HepG2 (cell line): ENCODE measurements at regions not wholly inside any gene's neighbourhood (a gene's known extent, or its start where the extent isn't known, plus 50 kb on each side); places are given as distances from the start of the nearest gene placed in this dataset.

Experiments used
- ATAC-seq: fragments of 200-7000 bp; cut with Tn5 transposase; 3 replicates; pipeline ENCODE4 v1.9.1; 2020; ENCODE audit warnings: mild to moderate bottlenecking, moderate library complexity
- BruUV-seq: library from RNA; stranded (reverse); fragments of 400-500 nt; replicated peaks from 2 replicates; lab custom pipeline; 2021; lab: Mats Ljungman, UMichigan
- CTCF ChIA-PET: fragments of 300-600 bp; formaldehyde crosslinking; extraction: SDS; loops from one replicate; lab custom pipeline; 2021; ENCODE audit warnings: low total read pairs, inconsistent platforms, low intra/inter-chr PET ratio; lab: Yijun Ruan, JAX
- POLR2A ChIA-PET: fragments of 350-600 bp; sonication (Branson Sonifier 250); formaldehyde crosslinking; loops from one replicate; lab custom pipeline; 2020; ENCODE audit warnings: antibody characterized with exemption, inconsistent platforms; lab: Yijun Ruan, JAX
- DNase-seq: peaks from one replicate; pipeline ENCODE4 v3.0.0-alpha.2; 2015; ENCODE audit warnings: low spot score
- FAIRE-seq: peaks from 3 replicates; lab custom pipeline; 2011; peaks lifted over from hg19 to GRCh38; lab: Jason Lieb, UNC
- H2AFZ ChIP-seq: one replicate; pipeline ENCODE4 v1.6.1; 2011; ENCODE audit warnings: low read length, inconsistent platforms
- H3K27ac ChIP-seq: fragments of 300-600 bp; 3 replicates; pipeline ENCODE4 v1.8.0; 2011; ENCODE audit warnings: mixed run types, mild to moderate bottlenecking, mixed read lengths, low read length, inconsistent platforms; ENCODE audit not compliant: insufficient read depth; ENCODE audit errors: extremely low read length
- H3K27me3 ChIP-seq, 2 experiments: fragments of 200-600 bp in 1 of 2; 2 replicates in 1 of 2; 3 replicates in 1 of 2; pipeline versions ENCODE4 v1.6.0 to v1.8.0; 2011; ENCODE audit warnings: low read length in 2 of 2, mild to moderate bottlenecking in 2 of 2, moderate library complexity in 2 of 2, inconsistent platforms in 1 of 2; ENCODE audit not compliant: insufficient read depth in 2 of 2, control insufficient read depth in 1 of 2
- H3K36me3 ChIP-seq, 2 experiments: fragments of 200-600 bp in 1 of 2; replicated peaks in 1 of 2; 2 replicates in 1 of 2; 3 replicates in 1 of 2; pipeline versions ENCODE4 v1.5.1 to v1.8.0; 2011; ENCODE audit warnings: low read length in 2 of 2, inconsistent platforms in 1 of 2; ENCODE audit not compliant: insufficient read depth in 2 of 2, control insufficient read depth in 1 of 2
- H3K4me1 ChIP-seq: 2 replicates; pipeline ENCODE4 v1.5.1; 2012; ENCODE audit warnings: low read length, inconsistent platforms; ENCODE audit not compliant: insufficient read depth
- H3K4me2 ChIP-seq: 2 replicates; pipeline ENCODE4 v1.6.0; 2011; ENCODE audit warnings: low read depth, low read length, inconsistent platforms
- H3K4me3 ChIP-seq, 3 experiments: fragments of 200-600 bp in 1 of 3; sonication (generic), shearing (Covaris generic) in 1 of 3; replicated peaks in 1 of 3; 2 replicates each; pipeline ENCODE4 v1.5.1; 2011 to 2016; ENCODE audit warnings: low read length in 3 of 3, inconsistent platforms in 2 of 3, low read depth in 2 of 3, mild to moderate bottlenecking in 2 of 3, control low read depth in 1 of 3, mixed read lengths in 1 of 3; ENCODE audit not compliant: insufficient read depth in 1 of 3
- H3K79me2 ChIP-seq: one replicate; pipeline ENCODE4 v1.6.1; 2011; ENCODE audit warnings: low read length, inconsistent platforms; ENCODE audit not compliant: insufficient read depth
- H3K9ac ChIP-seq: 2 replicates; pipeline ENCODE4 v1.6.0; 2011; ENCODE audit warnings: mild to moderate bottlenecking, low read depth, low read length, inconsistent platforms; ENCODE audit not compliant: insufficient read depth
- H3K9me3 ChIP-seq: 2 replicates; pipeline ENCODE4 v1.5.1; 2012; ENCODE audit warnings: mild to moderate bottlenecking, low read length
- H4K20me1 ChIP-seq: 2 replicates; pipeline ENCODE4 v1.6.0; 2011; ENCODE audit warnings: inconsistent platforms, mild to moderate bottlenecking, low read length, moderate library complexity; ENCODE audit not compliant: insufficient read depth
- AHR ChIP-seq: IDR thresholded peaks from 2 replicates; pipeline ENCODE4 v1.6.1; 2018; ENCODE audit warnings: missing genetic modification reagents, missing compliant biosample characterization
- BRCA1 ChIP-seq: sonication (generic); formaldehyde crosslinking; IDR thresholded peaks from 2 replicates; pipeline ENCODE4 v1.4.0; 2020; ENCODE audit warnings: missing genetic modification reagents
- DPF2 ChIP-seq: sonication (generic); formaldehyde crosslinking; IDR thresholded peaks from 2 replicates; pipeline ENCODE4 v1.4.0; 2020; ENCODE audit warnings: mild to moderate bottlenecking, low read depth, missing genetic modification reagents, borderline replicate concordance
- EHMT2 ChIP-seq: fragments of 200-600 bp; sonication (generic); IDR thresholded peaks from 2 replicates; pipeline ENCODE4 v1.7.0; 2017; ENCODE audit warnings: antibody characterized with exemption, low read depth, low read length, borderline replicate concordance
- FIP1L1 ChIP-seq: fragments of 200-400 bp; formaldehyde crosslinking; IDR thresholded peaks from 2 replicates; pipeline ENCODE4 v1.6.1; 2018; ENCODE audit warnings: low read depth, mild to moderate bottlenecking, low read length, moderate library complexity, borderline replicate concordance; ENCODE audit not compliant: insufficient read depth
- GMEB2 ChIP-seq: IDR thresholded peaks from 2 replicates; pipeline ENCODE4 v1.6.1; 2016; ENCODE audit warnings: missing biosample characterization, missing genetic modification reagents, low read depth
- HCFC1 ChIP-seq: fragments of 150-350 bp; IDR thresholded peaks from 2 replicates; pipeline ENCODE4 v1.6.1; 2014; ENCODE audit warnings: low read depth, low read length
- HMG20A ChIP-seq: IDR thresholded peaks from 2 replicates; pipeline ENCODE4 v1.6.1; 2016; ENCODE audit warnings: borderline replicate concordance
- KAT8 ChIP-seq: IDR thresholded peaks from 2 replicates; pipeline ENCODE4 v1.6.1; 2016; ENCODE audit warnings: missing genetic modification reagents, missing compliant biosample characterization
- PLSCR1 ChIP-seq: sonication (generic); formaldehyde crosslinking; IDR thresholded peaks from 2 replicates; pipeline ENCODE4 v1.5.0; 2020; ENCODE audit warnings: missing genetic modification reagents, mild to moderate bottlenecking, borderline replicate concordance
- PRDM15 ChIP-seq: sonication (generic); formaldehyde crosslinking; IDR thresholded peaks from 2 replicates; pipeline ENCODE4 v1.4.0; 2020; ENCODE audit warnings: missing genetic modification reagents
- RNF2 ChIP-seq: fragments of 450-650 bp; conservative IDR thresholded peaks from 2 replicates; pipeline ENCODE4 v1.6.1; 2016; ENCODE audit warnings: low read depth
- TARDBP ChIP-seq: sonication (generic); formaldehyde crosslinking; IDR thresholded peaks from 2 replicates; pipeline ENCODE4 v1.8.0; 2022; ENCODE audit warnings: mild to moderate bottlenecking, missing genetic modification reagents
- TOPORS ChIP-seq: sonication (generic); formaldehyde crosslinking; IDR thresholded peaks from 2 replicates; pipeline ENCODE4 v1.8.0; 2023; ENCODE audit warnings: mild to moderate bottlenecking, missing genetic modification reagents
- ZNF326 ChIP-seq: sonication (generic); formaldehyde crosslinking; IDR thresholded peaks from 2 replicates; pipeline ENCODE4 v1.4.0; 2020; ENCODE audit warnings: missing genetic modification reagents, borderline replicate concordance
- ZNF354B ChIP-seq: sonication (generic); formaldehyde crosslinking; IDR thresholded peaks from 2 replicates; pipeline ENCODE4 v1.8.0; 2022; ENCODE audit warnings: mild to moderate bottlenecking, missing genetic modification reagents
- ZNF782 ChIP-seq: sonication (generic); formaldehyde crosslinking; IDR thresholded peaks from 2 replicates; pipeline ENCODE4 v1.4.0; 2020; ENCODE audit warnings: missing genetic modification reagents, mild to moderate bottlenecking, borderline replicate concordance
- WGBS: methylation state at CpG from one replicate; pipeline ENCODE4 v1.1.6; 2017; ENCODE audit warnings: low lambda C conversion rate; 5-methylcytosine and 5-hydroxymethylcytosine counted together
- in situ Hi-C: cut with HindIII; loops from 2 replicates; pipeline ENCODE4 v1.10.0; 2017; ENCODE audit warnings: low pct_unique_long_range_greater_than_20kb; ENCODE audit not compliant: extremely low pct_ligation_motif_present
- intact Hi-C: fragments of 100-400 bp; cut with micrococcal nuclease; formaldehyde crosslinking; loops from one replicate; pipeline ENCODE4 v1.10.0; 2022; ENCODE audit not compliant: unreplicated experiment

GRCh38 chr3:1501406-1502115 is 408.7 kb downstream of the CNTN6 start (continued):
- no peak for TF ChIP-seq EHMT2
- no peak for TF ChIP-seq GMEB2 (CRISPR knock-in tag)
- no peak for TF ChIP-seq ZNF782
- no peak for TF ChIP-seq KAT8
- TF ChIP-seq ZNF326 (CRISPR knock-in tag), result no peak
- TF ChIP-seq FIP1L1, result no peak
- TF ChIP-seq TARDBP (CRISPR knock-in tag), result no peak
- no peak for TF ChIP-seq BRCA1 (CRISPR knock-in tag)
- no peak for TF ChIP-seq HCFC1
- TF ChIP-seq ZNF354B (CRISPR knock-in tag), result no peak
- TF ChIP-seq HMG20A (CRISPR knock-in tag), result no peak
- no peak for TF ChIP-seq TOPORS (CRISPR knock-in tag)
- TF ChIP-seq, all 625 proteins: peak for 0

- BruUV-seq, result no TSS peak
- no peaks in the 10 kb centered on the region for H3K79me2 ChIP-seq
- H3K27ac ChIP-seq, result no peak overlapping the region
- H3K9ac ChIP-seq, result no peak overlapping the region
- no peak overlapping the region for H3K4me2 ChIP-seq
- no peaks in the 10 kb centered on the region for H4K20me1 ChIP-seq
- no peak overlapping the region for H2AFZ ChIP-seq
- H3K4me3 ChIP-seq, result no peak overlapping the region
- ATAC-seq (no peak), DNase-seq (no peak), FAIRE-seq (no peak)
- in situ Hi-C loops, result no loop called here
- POLR2A ChIA-PET, result no interaction called here
- no peaks in the 10 kb centered on the region for H3K4me1 ChIP-seq
- WGBS, result 6% methylated on average over 1 of the region's 1 CpG
- intact Hi-C loops, result no loop called here
- no peaks in the 10 kb centered on the region for H3K36me3 ChIP-seq
- CTCF ChIA-PET, result no interaction called here
- no peaks in the 10 kb centered on the region for H3K27me3 ChIP-seq
- peaks cover 80% of the 10 kb centered on the region for H3K9me3 ChIP-seq
- TF ChIP-seq PRDM15 (CRISPR knock-in tag) (no peak), AHR (CRISPR knock-in tag) (no peak), DPF2 (CRISPR knock-in tag) (no peak), PLSCR1 (CRISPR knock-in tag) (no peak), RNF2 (no peak)
Measured at GRCh38 chr3:1506090-1506489, 413.3 kb downstream of the CNTN6 start.
